ENCODE measurements at regions not wholly inside any gene's neighbourhood (a gene's known extent, or its start where the extent isn't known, plus 50 kb on each side); places are given as distances from the start of the nearest gene placed in this dataset.
A peak's percentile ranks its signal among the peaks of the same experiment; 100 is the strongest.
"Not testable (repeated sequence)": the region's sequence is repeated elsewhere in the genome, so short reads cannot be mapped to it uniquely, and the experiment has no call there.

GRCh38 chr16:59586331-59586730 lies 852.2 kb upstream of the GOT2 start:
- no peak for DNase-seq (ENCODE audit: low read depth)

- DNase-seq (ENCODE audit: low read depth) = no peak
Observed at GRCh38 chr16:59574296-59574695, 840.2 kb upstream of the GOT2 start.

- peak; percentile 26 for DNase-seq (ENCODE audit: low read depth)
Observed at GRCh38 chr16:59573528-59574271, 839.6 kb upstream of the GOT2 start.

- no peak for DNase-seq (ENCODE audit: low read depth)
Observed at GRCh38 chr16:59567496-59567895, 833.4 kb upstream of the GOT2 start.

- peak; percentile 56 for DNase-seq (ENCODE audit: low read depth)
Observed at GRCh38 chr16:59566446-59566845, 832.3 kb upstream of the GOT2 start.

- DNase-seq (ENCODE audit: low read depth) = no peak
Observed at GRCh38 chr16:59558679-59559078, 824.6 kb upstream of the GOT2 start.

- no peak for DNase-seq (ENCODE audit: low read depth)
Observed at GRCh38 chr16:59552164-59552563, 818.0 kb upstream of the GOT2 start.

GRCh38 chr16:59545721-59546120 lies 811.6 kb upstream of the GOT2 start:
- DNase-seq (ENCODE audit: low read depth) = no peak

- DNase-seq (ENCODE audit: low read depth) = peak; percentile 75
Observed at GRCh38 chr16:59543641-59544040, 809.5 kb upstream of the GOT2 start.

- DNase-seq (ENCODE audit: low read depth) = no peak
Observed at GRCh38 chr16:59540621-59541020, 806.5 kb upstream of the GOT2 start.

- DNase-seq (ENCODE audit: low read depth) = no peak
Observed at GRCh38 chr16:59535298-59535697, 801.2 kb upstream of the GOT2 start.

GRCh38 chr16:59527206-59527997 lies 793.3 kb upstream of the GOT2 start:
- peak; percentile 41 for DNase-seq (ENCODE audit: low read depth)

- DNase-seq (ENCODE audit: low read depth) = no peak
Observed at GRCh38 chr16:59522826-59523225, 788.7 kb upstream of the GOT2 start.

- not testable (repeated sequence) for DNase-seq (ENCODE audit: low read depth)
Observed at GRCh38 chr16:59518721-59519120, 784.6 kb upstream of the GOT2 start.

GRCh38 chr16:59514651-59515050 lies 780.5 kb upstream of the GOT2 start:
- no peak for DNase-seq (ENCODE audit: low read depth)

- DNase-seq (ENCODE audit: low read depth) = peak; percentile 26
Observed at GRCh38 chr16:59510008-59510424, 775.9 kb upstream of the GOT2 start.

GRCh38 chr16:59500601-59501000 lies 766.5 kb upstream of the GOT2 start:
- DNase-seq (ENCODE audit: low read depth) = no peak

- no peak for DNase-seq (ENCODE audit: low read depth)
Observed at GRCh38 chr16:59487067-59487466, 753.0 kb upstream of the GOT2 start.

- no peak for DNase-seq (ENCODE audit: low read depth)
Observed at GRCh38 chr16:59484833-59485516, 750.9 kb upstream of the GOT2 start.

- no peak for DNase-seq (ENCODE audit: low read depth)
Observed at GRCh38 chr16:59478838-59479237, 744.7 kb upstream of the GOT2 start.

- no peak for DNase-seq (ENCODE audit: low read depth)
Observed at GRCh38 chr16:59470556-59470955, 736.4 kb upstream of the GOT2 start.

- no peak for DNase-seq (ENCODE audit: low read depth)
Observed at GRCh38 chr16:59469266-59469665, 735.1 kb upstream of the GOT2 start.

Data from myocyte (in vitro differentiated cells).